ENCODE measurements at regions not wholly inside any gene's neighbourhood (a gene's known extent, or its start where the extent isn't known, plus 50 kb on each side); places are given as distances from the start of the nearest gene placed in this dataset.

- Histone ChIP-seq H3K4me3 (no peak overlapping the region), H2AFZ (no peak overlapping the region), H3K4me1 (ENCODE audit: insufficient read depth) (no peaks in the 10 kb centered on the region), H4K20me1 (replicated peaks; ENCODE audit: insufficient read depth) (no peaks in the 10 kb centered on the region), H3K27me3 (ENCODE audit: insufficient read depth) (no peaks in the 10 kb centered on the region), H3K79me2 (replicated peaks; ENCODE audit: insufficient read depth) (no peaks in the 10 kb centered on the region), H3K27ac (ENCODE audit: low read depth) (no peak overlapping the region), H3F3A (replicated peaks; ENCODE audit: low read depth) (no peaks in the 10 kb centered on the region), H3K4me2 (no peak overlapping the region), H3K9me2 (ENCODE audit: insufficient read depth) (no peaks in the 10 kb centered on the region), H3K36me3 (ENCODE audit: insufficient read depth) (no peaks in the 10 kb centered on the region)
- DNase-seq (ENCODE audit: low spot score) (no peak), ATAC-seq (no peak)
- no peaks in the 10 kb centered on the region for H3K36me3 Mint-ChIP-seq (ENCODE audit: low read depth)
- H3K27ac Mint-ChIP-seq, result no peak overlapping the region
- H3K9me3 Mint-ChIP-seq, result no peaks in the 10 kb centered on the region
- H3K4me1 Mint-ChIP-seq, result peaks cover 2% of the 10 kb centered on the region; the same call in 1 of the 3 replicates
- H3K4me3 Mint-ChIP-seq, result no peak overlapping the region
- peaks cover 4% of the 10 kb centered on the region for H3K27me3 Mint-ChIP-seq (ENCODE audit: insufficient read depth, low read depth, poor library complexity)
- TF ChIP-seq ZNF114 (CRISPR knock-in tag; IDR thresholded peaks at IDR 0.05), result no peak
- no peak for TF ChIP-seq EZH2 (IDR thresholded peaks at IDR 0.05; ENCODE audit: low read depth, unreplicated experiment)
- TF ChIP-seq REST (IDR thresholded peaks at IDR 0.05; ENCODE audit: unreplicated experiment), result no peak
- TF ChIP-seq CREB1 (CRISPR knock-in tag; IDR thresholded peaks at IDR 0.05; ENCODE audit: low read depth), result no peak
- TF ChIP-seq ZNF462 (CRISPR knock-in tag; IDR thresholded peaks at IDR 0.05), result no peak
- no peak for TF ChIP-seq EZH2phosphoT487 (IDR thresholded peaks at IDR 0.05; ENCODE audit: unreplicated experiment)
- TF ChIP-seq NANOG (IDR thresholded peaks at IDR 0.05; ENCODE audit: borderline replicate concordance), result no peak
Observed at GRCh38 chr1:242873661-242874060, 349.2 kb upstream of the PLD5 start.

All from GM23338 (cell line).